ENCODE measurements at regions not wholly inside any gene's neighbourhood (a gene's known extent, or its start where the extent isn't known, plus 50 kb on each side); places are given as distances from the start of the nearest gene placed in this dataset.

- no peak for DNase-seq
Measured at GRCh38 chr1:71170925-71171324, 90.1 kb upstream of the ZRANB2 start.

DNA sequence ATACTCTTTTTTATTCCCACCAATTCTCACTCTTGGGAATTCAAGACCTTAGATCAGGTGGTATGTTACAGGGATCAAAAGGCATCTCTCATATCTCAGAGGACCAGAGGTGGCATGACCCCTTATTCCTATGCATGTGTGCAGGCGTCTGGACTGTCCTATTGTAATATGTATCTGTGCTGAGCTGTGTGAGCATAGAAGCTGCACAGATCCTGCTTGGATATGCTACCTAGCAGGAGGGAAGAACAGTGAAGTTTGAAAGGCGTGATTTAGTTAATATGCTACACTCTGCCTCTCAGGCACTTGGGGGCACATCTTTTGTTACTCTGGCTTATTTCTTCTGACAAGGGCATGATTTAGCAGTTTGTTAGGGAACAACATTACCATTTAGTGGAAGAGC is 86.7 kb upstream of the ZRANB2 start:
- no peak for DNase-seq

GRCh38 chr1:71166178-71167173 is 85.6 kb upstream of the ZRANB2 start:
- DNase-seq: no peak

GRCh38 chr1:71157715-71158114 is 76.9 kb upstream of the ZRANB2 start:
- no peak for DNase-seq

- no peak for DNase-seq
Measured at GRCh38 chr1:71157151-71157550, 76.3 kb upstream of the ZRANB2 start.

- no peak for DNase-seq
Measured at GRCh38 chr1:71156590-71156989, 75.8 kb upstream of the ZRANB2 start.

GRCh38 chr1:71154429-71154828 is 73.6 kb upstream of the ZRANB2 start:
- DNase-seq: no peak

DNA sequence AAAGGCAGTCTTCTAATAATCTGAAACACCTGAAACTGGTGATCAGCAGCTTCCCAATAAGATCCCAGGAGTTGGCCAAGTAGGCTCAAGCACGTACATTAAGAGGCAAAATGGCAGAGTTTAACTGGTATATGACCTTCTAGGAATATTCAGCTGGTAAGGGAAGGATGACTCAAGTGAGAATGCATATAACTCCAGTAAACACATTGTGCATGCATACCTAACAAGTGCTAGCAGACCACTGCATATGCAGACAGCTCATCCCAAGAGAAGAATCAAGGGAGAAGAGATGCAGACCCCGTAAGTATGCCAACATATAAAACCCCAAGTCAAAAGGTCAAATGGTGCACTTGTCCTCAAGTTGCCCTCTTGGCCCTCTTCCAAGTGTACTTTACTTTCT is 73.0 kb upstream of the ZRANB2 start:
- DNase-seq: no peak

GRCh38 chr1:71147637-71148360 is 67.0 kb upstream of the ZRANB2 start:
- DNase-seq: no peak

GRCh38 chr1:71135571-71135970 is 54.7 kb upstream of the ZRANB2 start:
- no peak for DNase-seq
